GM23338 (cell line): ENCODE measurements at regions not wholly inside any gene's neighbourhood (a gene's known extent, or its start where the extent isn't known, plus 50 kb on each side); places are given as distances from the start of the nearest gene placed in this dataset.

Source experiments
- ATAC-seq: fragments of 200-7000 bp; cut with Tn5 transposase; 3 replicates; pipeline ENCODE4 v1.9.1; 2020
- DNase-seq: peaks from one replicate; pipeline ENCODE4 v3.0.0-alpha.2; 2015; ENCODE audit warnings: low spot score
- H2AFZ ChIP-seq: fragments of 200-600 bp; sonication (generic); 2 replicates; pipeline ENCODE4 v1.8.0; 2016; ENCODE audit warnings: antibody characterized with exemption, mild to moderate bottlenecking, moderate library complexity
- H3F3A ChIP-seq: fragments of 200-600 bp; sonication (generic); replicated peaks from 2 replicates; pipeline ENCODE4 v1.8.0; 2017; ENCODE audit warnings: antibody characterized with exemption, mixed run types, low read depth
- H3K27ac ChIP-seq: fragments of 200-600 bp; sonication (generic); 2 replicates; pipeline ENCODE4 v1.6.1; 2016; ENCODE audit warnings: low read depth
- H3K27me3 ChIP-seq: fragments of 200-600 bp; sonication (generic); 2 replicates; pipeline ENCODE4 v1.8.0; 2016; ENCODE audit warnings: mild to moderate bottlenecking, mixed run types, moderate library complexity; ENCODE audit not compliant: insufficient read depth
- H3K36me3 ChIP-seq: fragments of 200-600 bp; sonication (generic); 2 replicates; pipeline ENCODE4 v1.8.0; 2016; ENCODE audit warnings: mild to moderate bottlenecking; ENCODE audit not compliant: insufficient read depth
- H3K4me1 ChIP-seq: fragments of 200-600 bp; sonication (generic); 2 replicates; pipeline ENCODE4 v1.8.0; 2016; ENCODE audit warnings: mild to moderate bottlenecking, moderate library complexity; ENCODE audit not compliant: insufficient read depth
- H3K4me2 ChIP-seq: fragments of 200-600 bp; sonication (generic); 2 replicates; pipeline ENCODE4 v1.7.1; 2017; ENCODE audit warnings: mixed run types
- H3K4me3 ChIP-seq: fragments of 200-600 bp; sonication (generic); 2 replicates; pipeline ENCODE4 v1.6.1; 2016; ENCODE audit warnings: mixed run types
- H3K79me2 ChIP-seq: fragments of 200-600 bp; sonication (generic); replicated peaks from 2 replicates; pipeline ENCODE4 v1.8.0; 2017; ENCODE audit warnings: mild to moderate bottlenecking; ENCODE audit not compliant: insufficient read depth
- H3K9me2 ChIP-seq: fragments of 200-600 bp; sonication (generic); 2 replicates; pipeline ENCODE4 v1.8.0; 2017; ENCODE audit not compliant: insufficient read depth
- H4K20me1 ChIP-seq: fragments of 200-600 bp; sonication (generic); replicated peaks from 2 replicates; pipeline ENCODE4 v1.8.0; 2017; ENCODE audit warnings: mild to moderate bottlenecking; ENCODE audit not compliant: insufficient read depth
- H3K27ac Mint-ChIP-seq: 2 replicates; pipeline ENCODE4 v1.8.0; 2020; ENCODE audit warnings: inconsistent platforms, mild to moderate bottlenecking, moderate library complexity, mixed read lengths
- H3K27me3 Mint-ChIP-seq: 3 replicates; pipeline ENCODE4 v1.8.0; 2022; ENCODE audit warnings: low read depth, mild to moderate bottlenecking, moderate library complexity, mixed read lengths, inconsistent platforms; ENCODE audit not compliant: insufficient read depth, poor library complexity
- H3K36me3 Mint-ChIP-seq: 3 replicates; pipeline ENCODE4 v1.8.0; 2021; ENCODE audit warnings: low read depth, mild to moderate bottlenecking, inconsistent platforms, moderate library complexity, mixed read lengths
- H3K4me1 Mint-ChIP-seq: 3 replicates; pipeline ENCODE4 v1.8.0; 2020; ENCODE audit warnings: mild to moderate bottlenecking, inconsistent platforms, mixed read lengths
- H3K4me3 Mint-ChIP-seq: 3 replicates; pipeline ENCODE4 v1.8.0; 2021; ENCODE audit warnings: moderate library complexity, mild to moderate bottlenecking, inconsistent platforms, mixed read lengths
- H3K9me3 Mint-ChIP-seq: 3 replicates; pipeline ENCODE4 v1.8.0; 2020; ENCODE audit warnings: moderate library complexity, mild to moderate bottlenecking, inconsistent platforms, mixed read lengths
- CREB1 ChIP-seq: fragments of 250-450 bp; sonication (Bioruptor Pico); IDR thresholded peaks from 2 replicates; pipeline ENCODE4 v1.5.0; 2020; ENCODE audit warnings: low read depth, mild to moderate bottlenecking, moderate library complexity
- JUNB ChIP-seq: IDR thresholded peaks from one replicate; pipeline ENCODE4 v1.6.1; 2016; ENCODE audit warnings: antibody characterized with exemption; ENCODE audit not compliant: unreplicated experiment
- STAT1 ChIP-seq: IDR thresholded peaks from one replicate; pipeline ENCODE4 v1.6.1; 2016; ENCODE audit warnings: antibody characterized with exemption; ENCODE audit not compliant: unreplicated experiment
- TF ChIP-seq, protein P1 (sequence below): fragments of 250-450 bp; sonication (Bioruptor Pico); IDR thresholded peaks from 2 replicates; pipeline ENCODE4 v1.5.0; 2020; ENCODE audit warnings: mild to moderate bottlenecking, moderate library complexity
- TF ChIP-seq, protein P2 (sequence below), 2 experiments: fragments of 200-600 bp in 1 of 2; sonication (generic) in 1 of 2; conservative IDR thresholded peaks; 2 replicates each; pipeline versions ENCODE4 v1.5.1 to v1.6.1; 2016 to 2017; ENCODE audit warnings: antibody characterized with exemption in 2 of 2, low read depth in 2 of 2, mild to moderate bottlenecking in 2 of 2, moderate library complexity in 1 of 2

DNA sequence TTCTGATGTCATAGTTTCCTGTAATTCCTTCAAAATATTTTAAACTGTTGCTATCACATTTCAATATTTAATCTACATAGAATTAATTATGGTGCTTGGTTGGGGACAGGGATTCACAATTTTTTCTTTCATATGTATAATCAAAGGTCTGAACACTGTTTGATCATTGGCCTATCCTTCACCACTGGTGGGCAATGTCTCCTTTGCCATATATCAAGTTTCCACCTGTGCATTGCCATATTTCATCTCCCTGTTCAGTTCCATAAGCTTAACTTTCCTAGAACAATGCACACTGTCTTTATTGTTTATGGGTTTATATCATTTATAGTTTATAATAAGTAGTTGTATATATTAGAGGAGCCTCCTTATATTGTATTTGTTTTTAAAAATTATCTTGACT lies 374.9 kb upstream of the PTBP2 start:
- H4K20me1 ChIP-seq: no peaks in the 10 kb centered on the region
- no peaks in the 10 kb centered on the region for H3F3A ChIP-seq
- no peaks in the 10 kb centered on the region for H3K4me1 ChIP-seq
- no peak overlapping the region for H3K4me2 ChIP-seq
- H3K79me2 ChIP-seq: no peaks in the 10 kb centered on the region
- H3K27ac ChIP-seq: no peak overlapping the region
- H3K9me3 Mint-ChIP-seq: peaks cover 6% of the 10 kb centered on the region; the same call in 2 of the 3 replicates
- H2AFZ ChIP-seq: no peak overlapping the region
- no peaks in the 10 kb centered on the region for H3K27me3 Mint-ChIP-seq
- no peaks in the 10 kb centered on the region for H3K9me2 ChIP-seq
- H3K4me1 Mint-ChIP-seq: no peaks in the 10 kb centered on the region
- H3K27me3 ChIP-seq: no peaks in the 10 kb centered on the region
- H3K36me3 ChIP-seq: no peaks in the 10 kb centered on the region
- ATAC-seq: no peak
- H3K27ac Mint-ChIP-seq: no peak overlapping the region
- H3K36me3 Mint-ChIP-seq: no peaks in the 10 kb centered on the region
- no peak for DNase-seq
- no peak for TF ChIP-seq JUNB
- TF ChIP-seq, protein P1, sequence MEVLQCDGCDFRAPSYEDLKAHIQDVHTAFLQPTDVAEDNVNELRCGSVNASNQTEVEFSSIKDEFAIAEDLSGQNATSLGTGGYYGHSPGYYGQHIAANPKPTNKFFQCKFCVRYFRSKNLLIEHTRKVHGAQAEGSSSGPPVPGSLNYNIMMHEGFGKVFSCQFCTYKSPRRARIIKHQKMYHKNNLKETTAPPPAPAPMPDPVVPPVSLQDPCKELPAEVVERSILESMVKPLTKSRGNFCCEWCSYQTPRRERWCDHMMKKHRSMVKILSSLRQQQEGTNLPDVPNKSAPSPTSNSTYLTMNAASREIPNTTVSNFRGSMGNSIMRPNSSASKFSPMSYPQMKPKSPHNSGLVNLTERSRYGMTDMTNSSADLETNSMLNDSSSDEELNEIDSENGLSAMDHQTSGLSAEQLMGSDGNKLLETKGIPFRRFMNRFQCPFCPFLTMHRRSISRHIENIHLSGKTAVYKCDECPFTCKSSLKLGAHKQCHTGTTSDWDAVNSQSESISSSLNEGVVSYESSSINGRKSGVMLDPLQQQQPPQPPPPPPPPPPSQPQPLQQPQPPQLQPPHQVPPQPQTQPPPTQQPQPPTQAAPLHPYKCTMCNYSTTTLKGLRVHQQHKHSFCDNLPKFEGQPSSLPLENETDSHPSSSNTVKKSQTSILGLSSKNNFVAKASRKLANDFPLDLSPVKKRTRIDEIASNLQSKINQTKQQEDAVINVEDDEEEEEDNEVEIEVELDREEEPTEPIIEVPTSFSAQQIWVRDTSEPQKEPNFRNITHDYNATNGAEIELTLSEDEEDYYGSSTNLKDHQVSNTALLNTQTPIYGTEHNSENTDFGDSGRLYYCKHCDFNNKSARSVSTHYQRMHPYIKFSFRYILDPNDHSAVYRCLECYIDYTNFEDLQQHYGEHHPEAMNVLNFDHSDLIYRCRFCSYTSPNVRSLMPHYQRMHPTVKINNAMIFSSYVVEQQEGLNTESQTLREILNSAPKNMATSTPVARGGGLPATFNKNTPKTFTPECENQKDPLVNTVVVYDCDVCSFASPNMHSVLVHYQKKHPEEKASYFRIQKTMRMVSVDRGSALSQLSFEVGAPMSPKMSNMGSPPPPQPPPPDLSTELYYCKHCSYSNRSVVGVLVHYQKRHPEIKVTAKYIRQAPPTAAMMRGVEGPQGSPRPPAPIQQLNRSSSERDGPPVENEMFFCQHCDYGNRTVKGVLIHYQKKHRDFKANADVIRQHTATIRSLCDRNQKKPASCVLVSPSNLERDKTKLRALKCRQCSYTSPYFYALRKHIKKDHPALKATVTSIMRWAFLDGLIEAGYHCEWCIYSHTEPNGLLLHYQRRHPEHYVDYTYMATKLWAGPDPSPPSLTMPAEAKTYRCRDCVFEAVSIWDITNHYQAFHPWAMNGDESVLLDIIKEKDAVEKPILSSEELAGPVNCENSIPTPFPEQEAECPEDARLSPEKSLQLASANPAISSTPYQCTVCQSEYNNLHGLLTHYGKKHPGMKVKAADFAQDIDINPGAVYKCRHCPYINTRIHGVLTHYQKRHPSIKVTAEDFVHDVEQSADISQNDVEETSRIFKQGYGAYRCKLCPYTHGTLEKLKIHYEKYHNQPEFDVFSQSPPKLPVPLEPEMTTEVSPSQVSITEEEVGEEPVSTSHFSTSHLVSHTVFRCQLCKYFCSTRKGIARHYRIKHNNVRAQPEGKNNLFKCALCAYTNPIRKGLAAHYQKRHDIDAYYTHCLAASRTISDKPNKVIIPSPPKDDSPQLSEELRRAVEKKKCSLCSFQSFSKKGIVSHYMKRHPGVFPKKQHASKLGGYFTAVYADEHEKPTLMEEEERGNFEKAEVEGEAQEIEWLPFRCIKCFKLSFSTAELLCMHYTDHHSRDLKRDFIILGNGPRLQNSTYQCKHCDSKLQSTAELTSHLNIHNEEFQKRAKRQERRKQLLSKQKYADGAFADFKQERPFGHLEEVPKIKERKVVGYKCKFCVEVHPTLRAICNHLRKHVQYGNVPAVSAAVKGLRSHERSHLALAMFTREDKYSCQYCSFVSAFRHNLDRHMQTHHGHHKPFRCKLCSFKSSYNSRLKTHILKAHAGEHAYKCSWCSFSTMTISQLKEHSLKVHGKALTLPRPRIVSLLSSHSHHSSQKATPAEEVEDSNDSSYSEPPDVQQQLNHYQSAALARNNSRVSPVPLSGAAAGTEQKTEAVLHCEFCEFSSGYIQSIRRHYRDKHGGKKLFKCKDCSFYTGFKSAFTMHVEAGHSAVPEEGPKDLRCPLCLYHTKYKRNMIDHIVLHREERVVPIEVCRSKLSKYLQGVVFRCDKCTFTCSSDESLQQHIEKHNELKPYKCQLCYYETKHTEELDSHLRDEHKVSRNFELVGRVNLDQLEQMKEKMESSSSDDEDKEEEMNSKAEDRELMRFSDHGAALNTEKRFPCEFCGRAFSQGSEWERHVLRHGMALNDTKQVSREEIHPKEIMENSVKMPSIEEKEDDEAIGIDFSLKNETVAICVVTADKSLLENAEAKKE (CRISPR knock-in tag): no peak
- TF ChIP-seq, protein P2, sequence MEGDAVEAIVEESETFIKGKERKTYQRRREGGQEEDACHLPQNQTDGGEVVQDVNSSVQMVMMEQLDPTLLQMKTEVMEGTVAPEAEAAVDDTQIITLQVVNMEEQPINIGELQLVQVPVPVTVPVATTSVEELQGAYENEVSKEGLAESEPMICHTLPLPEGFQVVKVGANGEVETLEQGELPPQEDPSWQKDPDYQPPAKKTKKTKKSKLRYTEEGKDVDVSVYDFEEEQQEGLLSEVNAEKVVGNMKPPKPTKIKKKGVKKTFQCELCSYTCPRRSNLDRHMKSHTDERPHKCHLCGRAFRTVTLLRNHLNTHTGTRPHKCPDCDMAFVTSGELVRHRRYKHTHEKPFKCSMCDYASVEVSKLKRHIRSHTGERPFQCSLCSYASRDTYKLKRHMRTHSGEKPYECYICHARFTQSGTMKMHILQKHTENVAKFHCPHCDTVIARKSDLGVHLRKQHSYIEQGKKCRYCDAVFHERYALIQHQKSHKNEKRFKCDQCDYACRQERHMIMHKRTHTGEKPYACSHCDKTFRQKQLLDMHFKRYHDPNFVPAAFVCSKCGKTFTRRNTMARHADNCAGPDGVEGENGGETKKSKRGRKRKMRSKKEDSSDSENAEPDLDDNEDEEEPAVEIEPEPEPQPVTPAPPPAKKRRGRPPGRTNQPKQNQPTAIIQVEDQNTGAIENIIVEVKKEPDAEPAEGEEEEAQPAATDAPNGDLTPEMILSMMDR (conservative IDR thresholded peaks at IDR 0.05; ENCODE audit: low read depth in 2 of 2): peak in 1 of 2 experiments; percentile 26; a peak in 2 of 4 replicates
- H3K4me3 ChIP-seq: no peak overlapping the region
- no peak overlapping the region for H3K4me3 Mint-ChIP-seq

DNA sequence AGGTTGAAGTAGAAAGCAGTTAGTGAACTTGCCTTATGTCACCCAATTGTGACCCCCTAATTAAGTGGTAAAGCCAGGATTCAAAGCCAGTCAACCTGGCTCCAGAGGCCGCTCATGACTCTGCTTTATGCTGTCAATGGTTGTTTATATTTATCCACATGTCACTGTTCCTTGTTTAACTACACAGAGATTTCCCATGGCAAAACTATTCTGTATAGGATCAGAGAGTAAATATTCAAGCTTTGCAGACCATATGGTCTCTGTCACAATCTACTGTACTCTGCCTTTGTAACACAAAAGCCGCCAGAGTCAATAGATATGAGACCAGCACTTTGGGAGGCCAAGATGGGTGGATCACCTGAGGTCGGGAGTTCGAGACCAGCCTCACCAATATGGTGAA lies 371.7 kb upstream of the PTBP2 start:
- no peaks in the 10 kb centered on the region for H3K9me2 ChIP-seq
- no peaks in the 10 kb centered on the region for H3K4me1 ChIP-seq
- H3K4me2 ChIP-seq: no peak overlapping the region
- no peak overlapping the region for H3K4me3 ChIP-seq
- no peaks in the 10 kb centered on the region for H4K20me1 ChIP-seq
- H3K79me2 ChIP-seq: no peaks in the 10 kb centered on the region
- Mint-ChIP-seq H3K27me3 (no peaks in the 10 kb centered on the region), H3K4me3 (no peak overlapping the region), H3K4me1 (no peaks in the 10 kb centered on the region), H3K36me3 (no peaks in the 10 kb centered on the region), H3K27ac (no peak overlapping the region), H3K9me3 (no peaks in the 10 kb centered on the region)
- no peak overlapping the region for H2AFZ ChIP-seq
- no peaks in the 10 kb centered on the region for H3K27me3 ChIP-seq
- no peak overlapping the region for H3K27ac ChIP-seq
- DNase-seq (no peak), ATAC-seq (no peak)
- H3K36me3 ChIP-seq: no peaks in the 10 kb centered on the region
- H3F3A ChIP-seq: no peaks in the 10 kb centered on the region
- TF ChIP-seq, protein P1 (CRISPR knock-in tag): no peak
- TF ChIP-seq STAT1 (no peak), CREB1 (CRISPR knock-in tag) (no peak)
